HuH-7 (cell line): ENCODE measurements at regions not wholly inside any gene's neighbourhood (a gene's known extent, or its start where the extent isn't known, plus 50 kb on each side); places are given as distances from the start of the nearest gene placed in this dataset.
A peak's percentile ranks its signal among the peaks of the same experiment; 100 is the strongest.
"Not testable (repeated sequence)": the region's sequence is repeated elsewhere in the genome, so short reads cannot be mapped to it uniquely, and the experiment has no call there.

Source experiments
- DNase-seq: peaks from one replicate; pipeline ENCODE4 v3.0.0; 2011; ENCODE audit warnings: low spot score

GRCh38 chr11:116373104-116373944, 399.5 kb downstream of the BUD13 start:
- no peak for DNase-seq

- DNase-seq = no peak
Observed at GRCh38 chr11:116371146-116371545, 401.6 kb downstream of the BUD13 start.

- no peak for DNase-seq
Observed at GRCh38 chr11:116368784-116369183, 404.0 kb downstream of the BUD13 start.

GRCh38 chr11:116366980-116367645, 405.7 kb downstream of the BUD13 start:
- DNase-seq = no peak

- no peak for DNase-seq
Observed at GRCh38 chr11:116366451-116366850, 406.3 kb downstream of the BUD13 start.

- DNase-seq = not testable (repeated sequence)
Observed at GRCh38 chr11:116364925-116365324, 407.9 kb downstream of the BUD13 start.

- DNase-seq = no peak
Observed at GRCh38 chr11:116364348-116364747, 408.4 kb downstream of the BUD13 start.

GRCh38 chr11:116360221-116360941, 412.4 kb downstream of the BUD13 start:
- no peak for DNase-seq

GRCh38 chr11:116357784-116358544, 414.8 kb downstream of the BUD13 start:
- DNase-seq = peak; percentile 39

GRCh38 chr11:116356451-116356850, 416.3 kb downstream of the BUD13 start:
- DNase-seq = no peak

GRCh38 chr11:116355104-116355503, 417.7 kb downstream of the BUD13 start:
- DNase-seq = no peak

GRCh38 chr11:116353589-116353988, 419.2 kb downstream of the BUD13 start:
- DNase-seq = no peak

GRCh38 chr11:116352881-116353280, 419.9 kb downstream of the BUD13 start:
- no peak for DNase-seq

- no peak for DNase-seq
Observed at GRCh38 chr11:116348226-116348625, 424.6 kb downstream of the BUD13 start.

- DNase-seq = no peak
Observed at GRCh38 chr11:116345575-116345974, 427.2 kb downstream of the BUD13 start.

- DNase-seq = no peak
Observed at GRCh38 chr11:116344601-116345000, 428.2 kb downstream of the BUD13 start.

GRCh38 chr11:116343270-116343669, 429.5 kb downstream of the BUD13 start:
- no peak for DNase-seq

GRCh38 chr11:116342148-116342547, 430.6 kb downstream of the BUD13 start:
- no peak for DNase-seq

- peak; percentile 29 for DNase-seq
Observed at GRCh38 chr11:116339306-116340098, 433.3 kb downstream of the BUD13 start.

- DNase-seq = not testable (repeated sequence)
Observed at GRCh38 chr11:116338500-116338899, 434.3 kb downstream of the BUD13 start.

GRCh38 chr11:116336540-116336939, 436.2 kb downstream of the BUD13 start:
- DNase-seq = no peak
